ENCODE measurements at regions not wholly inside any gene's neighbourhood (a gene's known extent, or its start where the extent isn't known, plus 50 kb on each side); places are given as distances from the start of the nearest gene placed in this dataset.

DNA sequence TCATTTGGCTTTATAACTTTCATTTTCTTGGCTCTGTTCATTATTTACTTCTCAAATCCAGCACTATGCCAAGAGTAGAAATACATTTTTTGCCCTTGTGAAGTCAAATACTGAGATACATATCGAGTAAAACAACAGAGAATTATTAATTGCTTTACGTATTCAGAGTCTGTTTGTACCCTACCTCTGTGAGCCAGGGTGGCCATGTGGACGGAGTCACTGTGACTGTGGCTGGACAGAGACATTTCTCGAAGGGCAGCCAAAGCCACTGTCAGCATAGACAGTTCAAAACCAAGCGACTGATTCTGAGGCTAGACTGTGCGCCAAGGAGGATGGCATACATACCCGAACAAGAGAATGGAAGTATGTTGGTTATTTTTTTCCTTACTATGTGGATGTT lies 391.0 kb upstream of the PROX1 start:
- no peaks in the 10 kb centered on the region for H4K20me1 ChIP-seq (ENCODE audit: insufficient read depth)
- no peaks in the 10 kb centered on the region for H3K79me2 ChIP-seq (replicated peaks; ENCODE audit: insufficient read depth, low read length)
- no peak overlapping the region for H3K27ac ChIP-seq (ENCODE audit: low read length)
- no peak overlapping the region for H3K9ac ChIP-seq (ENCODE audit: low read length)
- no peaks in the 10 kb centered on the region for H3K9me2 ChIP-seq (ENCODE audit: insufficient read depth, low read length)
- no peak overlapping the region for H3K4me3 ChIP-seq (ENCODE audit: low read length)
- H3K9me3 ChIP-seq (ENCODE audit: low read length) = no peaks in the 10 kb centered on the region
- H3K36me3 ChIP-seq (ENCODE audit: insufficient read depth, low read length) = no peaks in the 10 kb centered on the region
- no peak overlapping the region for H2AFZ ChIP-seq (ENCODE audit: low read depth, low read length)
- no peaks in the 10 kb centered on the region for H3F3A ChIP-seq (ENCODE audit: insufficient read depth, low read length, poor library complexity, severe bottlenecking)
- no peak overlapping the region for H3K4me2 ChIP-seq (ENCODE audit: low read length)
- no peaks in the 10 kb centered on the region for H3K27me3 ChIP-seq (ENCODE audit: insufficient read depth, low read depth, low read length)
- TF ChIP-seq MXI1 (conservative IDR thresholded peaks at IDR 0.05; ENCODE audit: poor library complexity, severe bottlenecking) = no peak

DNA sequence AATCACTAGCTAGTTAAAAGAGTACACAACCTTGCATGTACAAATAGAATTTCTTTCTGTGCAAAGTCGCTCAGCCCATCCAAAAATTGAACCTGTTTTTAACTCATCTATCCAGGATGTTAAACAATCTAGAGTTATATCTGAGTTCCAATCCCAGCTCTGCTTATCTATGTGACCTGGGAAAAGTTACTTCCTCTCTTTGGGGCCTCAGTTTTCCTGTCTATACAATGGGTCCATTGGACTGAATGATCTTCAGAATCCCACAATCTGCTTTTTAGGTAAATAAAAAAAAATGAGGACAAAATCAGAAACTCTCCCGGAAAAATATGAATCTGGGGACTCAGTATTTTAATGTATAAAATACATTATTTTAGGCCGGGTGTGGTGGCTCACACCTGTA lies 389.5 kb upstream of the PROX1 start:
- no peak overlapping the region for H3K27ac ChIP-seq (ENCODE audit: low read length)
- H3K9me2 ChIP-seq (ENCODE audit: insufficient read depth, low read length) = no peaks in the 10 kb centered on the region
- TF ChIP-seq SMC3 (conservative IDR thresholded peaks at IDR 0.05; ENCODE audit: poor library complexity) (no peak), POLR2AphosphoS5 (IDR thresholded peaks at IDR 0.05) (no peak), EP300 (conservative IDR thresholded peaks at IDR 0.05; ENCODE audit: poor library complexity, severe bottlenecking) (no peak), RAD21 (conservative IDR thresholded peaks at IDR 0.05) (no peak), EZH2 (IDR thresholded peaks at IDR 0.05; ENCODE audit: borderline replicate concordance, insufficient read depth, low read length, poor library complexity, severe bottlenecking) (no peak), MXI1 (conservative IDR thresholded peaks at IDR 0.05; ENCODE audit: poor library complexity, severe bottlenecking) (no peak), TAF1 (IDR thresholded peaks at IDR 0.05; ENCODE audit: low read depth) (no peak)
- TF ChIP-seq, protein P1, sequence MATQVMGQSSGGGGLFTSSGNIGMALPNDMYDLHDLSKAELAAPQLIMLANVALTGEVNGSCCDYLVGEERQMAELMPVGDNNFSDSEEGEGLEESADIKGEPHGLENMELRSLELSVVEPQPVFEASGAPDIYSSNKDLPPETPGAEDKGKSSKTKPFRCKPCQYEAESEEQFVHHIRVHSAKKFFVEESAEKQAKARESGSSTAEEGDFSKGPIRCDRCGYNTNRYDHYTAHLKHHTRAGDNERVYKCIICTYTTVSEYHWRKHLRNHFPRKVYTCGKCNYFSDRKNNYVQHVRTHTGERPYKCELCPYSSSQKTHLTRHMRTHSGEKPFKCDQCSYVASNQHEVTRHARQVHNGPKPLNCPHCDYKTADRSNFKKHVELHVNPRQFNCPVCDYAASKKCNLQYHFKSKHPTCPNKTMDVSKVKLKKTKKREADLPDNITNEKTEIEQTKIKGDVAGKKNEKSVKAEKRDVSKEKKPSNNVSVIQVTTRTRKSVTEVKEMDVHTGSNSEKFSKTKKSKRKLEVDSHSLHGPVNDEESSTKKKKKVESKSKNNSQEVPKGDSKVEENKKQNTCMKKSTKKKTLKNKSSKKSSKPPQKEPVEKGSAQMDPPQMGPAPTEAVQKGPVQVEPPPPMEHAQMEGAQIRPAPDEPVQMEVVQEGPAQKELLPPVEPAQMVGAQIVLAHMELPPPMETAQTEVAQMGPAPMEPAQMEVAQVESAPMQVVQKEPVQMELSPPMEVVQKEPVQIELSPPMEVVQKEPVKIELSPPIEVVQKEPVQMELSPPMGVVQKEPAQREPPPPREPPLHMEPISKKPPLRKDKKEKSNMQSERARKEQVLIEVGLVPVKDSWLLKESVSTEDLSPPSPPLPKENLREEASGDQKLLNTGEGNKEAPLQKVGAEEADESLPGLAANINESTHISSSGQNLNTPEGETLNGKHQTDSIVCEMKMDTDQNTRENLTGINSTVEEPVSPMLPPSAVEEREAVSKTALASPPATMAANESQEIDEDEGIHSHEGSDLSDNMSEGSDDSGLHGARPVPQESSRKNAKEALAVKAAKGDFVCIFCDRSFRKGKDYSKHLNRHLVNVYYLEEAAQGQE (IDR thresholded peaks at IDR 0.05; ENCODE audit: borderline replicate concordance) = no peak
- TF ChIP-seq, protein P2, sequence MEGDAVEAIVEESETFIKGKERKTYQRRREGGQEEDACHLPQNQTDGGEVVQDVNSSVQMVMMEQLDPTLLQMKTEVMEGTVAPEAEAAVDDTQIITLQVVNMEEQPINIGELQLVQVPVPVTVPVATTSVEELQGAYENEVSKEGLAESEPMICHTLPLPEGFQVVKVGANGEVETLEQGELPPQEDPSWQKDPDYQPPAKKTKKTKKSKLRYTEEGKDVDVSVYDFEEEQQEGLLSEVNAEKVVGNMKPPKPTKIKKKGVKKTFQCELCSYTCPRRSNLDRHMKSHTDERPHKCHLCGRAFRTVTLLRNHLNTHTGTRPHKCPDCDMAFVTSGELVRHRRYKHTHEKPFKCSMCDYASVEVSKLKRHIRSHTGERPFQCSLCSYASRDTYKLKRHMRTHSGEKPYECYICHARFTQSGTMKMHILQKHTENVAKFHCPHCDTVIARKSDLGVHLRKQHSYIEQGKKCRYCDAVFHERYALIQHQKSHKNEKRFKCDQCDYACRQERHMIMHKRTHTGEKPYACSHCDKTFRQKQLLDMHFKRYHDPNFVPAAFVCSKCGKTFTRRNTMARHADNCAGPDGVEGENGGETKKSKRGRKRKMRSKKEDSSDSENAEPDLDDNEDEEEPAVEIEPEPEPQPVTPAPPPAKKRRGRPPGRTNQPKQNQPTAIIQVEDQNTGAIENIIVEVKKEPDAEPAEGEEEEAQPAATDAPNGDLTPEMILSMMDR (IDR thresholded peaks at IDR 0.05; ENCODE audit: poor library complexity, severe bottlenecking) = no peak

DNA sequence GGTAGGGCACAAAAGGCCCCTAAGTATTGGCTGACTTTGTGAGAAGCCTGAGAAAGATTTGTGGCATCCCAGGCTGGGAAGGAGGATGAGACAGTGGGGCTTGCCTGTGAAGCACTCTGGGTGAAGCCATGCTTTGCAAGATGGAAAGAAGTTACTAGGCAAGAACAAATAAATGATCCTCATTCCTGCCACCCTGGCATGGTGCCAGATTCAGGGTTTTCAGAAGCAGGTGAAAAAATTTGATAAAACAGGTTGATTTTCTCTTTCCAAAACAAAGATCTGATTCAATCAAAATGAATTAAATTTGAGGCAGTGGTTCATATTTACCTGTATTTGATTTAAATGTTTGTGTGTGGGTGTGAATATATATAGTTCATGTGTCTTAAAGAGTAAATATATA lies 386.9 kb upstream of the PROX1 start:
- no peak overlapping the region for H3K4me3 ChIP-seq (ENCODE audit: low read length)
- H2AFZ ChIP-seq (ENCODE audit: low read depth, low read length) = no peak overlapping the region
- no peak overlapping the region for H3K9ac ChIP-seq (ENCODE audit: low read length)
- no peaks in the 10 kb centered on the region for H4K20me1 ChIP-seq (ENCODE audit: insufficient read depth)
- H3K4me2 ChIP-seq (ENCODE audit: low read length) = no peak overlapping the region
- no peaks in the 10 kb centered on the region for H3F3A ChIP-seq (ENCODE audit: insufficient read depth, low read length, poor library complexity, severe bottlenecking)
- no peak overlapping the region for H3K27ac ChIP-seq (ENCODE audit: low read length)
- no peaks in the 10 kb centered on the region for H3K9me2 ChIP-seq (ENCODE audit: insufficient read depth, low read length)
- no peaks in the 10 kb centered on the region for H3K36me3 ChIP-seq (ENCODE audit: insufficient read depth, low read length)
- H3K9me3 ChIP-seq (ENCODE audit: low read length) = no peaks in the 10 kb centered on the region
- no peaks in the 10 kb centered on the region for H3K27me3 ChIP-seq (ENCODE audit: insufficient read depth, low read depth, low read length)
- no peak for TF ChIP-seq TAF1 (IDR thresholded peaks at IDR 0.05; ENCODE audit: low read depth)
- TF ChIP-seq, protein P2 (IDR thresholded peaks at IDR 0.05; ENCODE audit: poor library complexity, severe bottlenecking) = no peak
- TF ChIP-seq MXI1 (conservative IDR thresholded peaks at IDR 0.05; ENCODE audit: poor library complexity, severe bottlenecking) = no peak
- TF ChIP-seq, protein P1 (IDR thresholded peaks at IDR 0.05; ENCODE audit: borderline replicate concordance) = no peak
- no peak for TF ChIP-seq RAD21 (conservative IDR thresholded peaks at IDR 0.05)
- no peak for TF ChIP-seq EP300 (conservative IDR thresholded peaks at IDR 0.05; ENCODE audit: poor library complexity, severe bottlenecking)
- no peak for TF ChIP-seq POLR2AphosphoS5 (IDR thresholded peaks at IDR 0.05)
- no peak for TF ChIP-seq SMC3 (conservative IDR thresholded peaks at IDR 0.05; ENCODE audit: poor library complexity)
- no peaks in the 10 kb centered on the region for H3K79me2 ChIP-seq (replicated peaks; ENCODE audit: insufficient read depth, low read length)

More for the DNA sequence above, 389.5 kb upstream of the PROX1 start:
- Histone ChIP-seq H3K4me2 (ENCODE audit: low read length) (no peak overlapping the region), H3F3A (ENCODE audit: insufficient read depth, low read length, poor library complexity, severe bottlenecking) (no peaks in the 10 kb centered on the region), H3K4me3 (ENCODE audit: low read length) (no peak overlapping the region), H2AFZ (ENCODE audit: low read depth, low read length) (no peak overlapping the region), H3K36me3 (ENCODE audit: insufficient read depth, low read length) (no peaks in the 10 kb centered on the region), H3K27me3 (ENCODE audit: insufficient read depth, low read depth, low read length) (no peaks in the 10 kb centered on the region), H3K9ac (ENCODE audit: low read length) (no peak overlapping the region), H3K9me3 (ENCODE audit: low read length) (no peaks in the 10 kb centered on the region), H3K79me2 (replicated peaks; ENCODE audit: insufficient read depth, low read length) (no peaks in the 10 kb centered on the region), H4K20me1 (ENCODE audit: insufficient read depth) (no peaks in the 10 kb centered on the region)
